ENCODE measurements at regions not wholly inside any gene's neighbourhood (a gene's known extent, or its start where the extent isn't known, plus 50 kb on each side); places are given as distances from the start of the nearest gene placed in this dataset.
"Not testable (repeated sequence)": the region's sequence is repeated elsewhere in the genome, so short reads cannot be mapped to it uniquely, and the experiment has no call there.

DNA sequence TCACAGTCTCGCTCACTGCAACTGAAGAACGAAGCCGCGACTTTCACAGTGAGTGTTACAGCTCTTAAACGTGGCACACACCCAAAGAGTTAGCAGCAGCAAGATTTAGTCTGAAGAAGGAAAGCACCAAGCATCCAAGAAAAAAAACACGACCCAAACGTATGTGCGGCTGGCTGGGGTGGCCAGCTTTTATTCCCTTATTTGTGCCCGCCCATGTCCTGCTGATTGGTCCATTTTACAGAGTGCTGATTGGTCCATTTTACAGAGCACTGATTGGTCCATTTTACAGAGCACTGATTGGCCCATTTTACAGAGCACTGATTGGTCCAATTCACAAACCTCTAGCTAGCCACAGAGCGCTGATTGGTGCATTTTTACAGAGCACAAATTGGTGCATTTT is 323.0 kb upstream of the ATP10A start:
- not testable (repeated sequence) for DNase-seq (ENCODE audit: low read depth in 2 of 2)

DNA sequence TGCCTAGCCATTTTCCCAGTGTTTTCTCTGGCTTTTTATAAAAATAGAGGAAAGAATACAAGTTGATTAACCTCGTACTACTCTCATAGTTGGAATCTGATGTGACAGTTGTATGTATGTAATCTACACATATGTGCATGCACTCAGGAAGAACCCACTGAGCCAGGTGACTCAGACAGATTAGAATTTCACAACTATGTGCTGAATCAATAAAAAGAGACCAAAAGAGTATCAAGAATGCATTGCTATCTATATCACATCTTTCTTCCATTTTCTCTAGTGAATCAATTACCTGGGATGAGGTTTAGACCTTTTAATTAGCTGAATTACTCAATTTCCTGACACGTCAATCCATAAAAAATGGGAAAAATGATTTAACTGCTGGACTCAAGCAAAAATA is 319.3 kb upstream of the ATP10A start:
- no peak for DNase-seq (ENCODE audit: low read depth in 2 of 2)

DNA sequence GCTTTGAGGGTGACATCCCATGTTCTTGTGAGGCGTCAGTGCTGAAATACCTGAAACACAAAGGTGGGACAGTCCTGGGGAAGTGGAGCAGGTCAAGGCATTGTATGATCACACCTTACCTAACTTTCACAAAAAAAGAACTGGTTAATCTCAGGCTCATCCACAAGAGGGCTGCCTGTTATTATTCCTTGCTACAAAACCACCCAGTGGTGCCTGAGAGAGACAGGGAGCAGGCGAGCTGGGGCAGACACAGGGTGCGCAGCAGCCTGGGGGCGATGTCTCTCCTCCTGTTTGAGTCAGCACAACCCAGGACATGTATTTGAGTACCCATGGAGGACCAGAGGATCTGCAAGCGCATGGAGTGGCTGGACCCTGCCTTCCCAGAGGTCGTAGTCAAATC is 316.8 kb upstream of the ATP10A start:
- no peak for DNase-seq (ENCODE audit: low read depth in 2 of 2)

DNA sequence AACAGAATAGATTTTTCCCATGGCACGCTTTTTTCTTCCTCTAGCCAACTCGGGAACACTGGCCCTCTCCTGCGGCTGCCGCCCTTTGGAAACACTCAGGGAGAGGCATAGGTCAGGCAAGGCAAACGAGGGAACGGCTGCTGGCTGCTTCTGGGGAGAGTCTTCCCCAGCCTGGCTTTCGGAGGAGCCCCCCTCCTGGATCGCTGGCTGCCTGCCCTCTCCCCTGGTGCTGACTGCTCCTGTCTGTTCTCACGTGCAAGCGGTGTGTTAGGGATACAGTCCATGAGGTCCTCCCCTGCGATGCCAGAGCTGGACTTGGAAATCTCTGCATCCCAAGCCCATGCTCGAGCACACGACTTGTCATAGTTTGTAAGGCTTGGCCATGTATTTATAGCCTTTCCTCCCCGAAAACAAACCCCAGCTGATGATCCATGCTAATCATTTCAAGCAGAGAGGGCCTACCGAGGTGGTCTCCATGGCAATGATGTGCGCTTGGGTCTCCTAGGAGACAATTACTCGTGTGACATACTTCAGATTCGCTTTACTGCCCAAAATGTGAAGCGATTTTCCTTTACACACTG is 315.6 kb upstream of the ATP10A start:
- DNase-seq (ENCODE audit: low read depth in 2 of 2), result no peak

DNA sequence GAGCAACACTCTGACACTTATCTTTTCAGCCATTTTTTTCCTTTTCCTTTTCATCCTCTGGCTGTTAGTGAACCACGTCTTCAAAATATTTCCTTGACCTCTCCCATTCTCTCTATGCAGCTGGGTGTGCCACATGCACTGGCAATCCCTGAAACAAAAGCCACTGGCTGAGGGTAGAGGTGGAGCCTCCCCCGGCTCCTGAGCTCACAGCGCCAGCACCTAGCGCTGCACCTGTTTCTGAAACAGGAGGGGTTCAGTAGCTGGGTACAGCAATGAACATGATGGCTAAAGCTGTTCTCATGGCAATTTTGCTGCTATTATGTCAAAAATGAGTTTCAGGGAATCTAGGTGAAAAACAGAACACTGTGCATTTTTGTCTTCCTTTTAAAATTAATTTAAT is 314.7 kb upstream of the ATP10A start:
- DNase-seq (ENCODE audit: low read depth in 2 of 2), result no peak

DNA sequence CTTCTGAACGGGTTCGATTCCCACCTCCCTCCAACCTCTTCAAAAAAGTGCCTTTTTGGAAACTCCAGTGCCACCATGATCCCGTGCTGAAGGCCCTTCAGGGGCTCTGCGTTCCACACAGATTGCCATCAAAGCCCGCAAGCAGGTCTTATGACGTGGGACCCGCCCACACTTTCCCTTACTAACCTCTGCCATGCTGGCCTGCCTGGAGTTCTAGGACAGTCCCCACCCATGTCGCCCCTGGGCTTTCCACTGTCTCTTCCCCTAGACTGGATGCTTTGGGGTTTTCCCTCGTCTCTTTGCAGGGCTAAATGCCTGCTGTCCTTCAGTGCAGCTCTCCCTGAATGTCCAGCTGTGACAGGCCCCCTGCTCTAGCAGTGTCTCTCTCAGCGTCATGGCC is 313.7 kb upstream of the ATP10A start:
- no peak for DNase-seq (ENCODE audit: low read depth in 2 of 2)

DNA sequence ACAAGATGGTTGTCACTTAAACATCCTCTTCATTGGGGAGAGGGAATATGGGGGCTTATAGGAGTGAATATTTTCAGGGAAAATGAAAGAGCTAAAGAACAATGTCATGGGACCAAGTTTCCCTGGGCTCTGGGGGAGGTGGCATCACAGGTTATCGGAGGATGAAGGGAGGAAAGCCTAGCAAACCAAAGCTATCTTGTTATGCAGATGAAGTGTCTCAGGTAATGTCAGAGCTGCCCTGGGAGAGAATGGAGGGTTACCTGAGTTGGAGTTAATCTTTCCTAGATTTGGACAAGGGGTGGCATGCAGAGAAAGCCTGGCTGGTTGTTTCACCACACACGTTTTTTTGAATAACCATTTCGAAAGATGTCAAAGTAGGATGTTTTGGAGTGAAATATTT is 308.1 kb upstream of the ATP10A start:
- DNase-seq (ENCODE audit: low read depth in 2 of 2), result no peak

DNA sequence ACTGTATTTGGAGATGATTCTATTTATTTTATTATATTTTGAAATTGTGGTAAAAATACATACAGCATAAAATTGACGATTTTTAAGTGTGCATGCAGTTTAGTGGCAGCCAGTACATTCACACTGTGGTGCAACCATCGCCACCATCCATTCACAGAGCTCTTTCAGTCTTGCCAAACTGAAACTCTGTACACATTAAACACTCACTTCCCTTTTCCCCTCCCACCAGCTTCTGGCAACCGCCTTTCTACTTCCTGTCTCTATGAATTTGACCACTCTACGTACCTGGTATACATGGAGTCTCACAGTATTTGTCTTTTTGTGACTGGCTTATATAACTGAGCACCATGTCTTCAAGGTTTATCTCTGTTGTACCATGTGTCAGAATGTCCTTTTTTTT is 303.3 kb upstream of the ATP10A start:
- DNase-seq (ENCODE audit: low read depth in 2 of 2), result no peak

DNA sequence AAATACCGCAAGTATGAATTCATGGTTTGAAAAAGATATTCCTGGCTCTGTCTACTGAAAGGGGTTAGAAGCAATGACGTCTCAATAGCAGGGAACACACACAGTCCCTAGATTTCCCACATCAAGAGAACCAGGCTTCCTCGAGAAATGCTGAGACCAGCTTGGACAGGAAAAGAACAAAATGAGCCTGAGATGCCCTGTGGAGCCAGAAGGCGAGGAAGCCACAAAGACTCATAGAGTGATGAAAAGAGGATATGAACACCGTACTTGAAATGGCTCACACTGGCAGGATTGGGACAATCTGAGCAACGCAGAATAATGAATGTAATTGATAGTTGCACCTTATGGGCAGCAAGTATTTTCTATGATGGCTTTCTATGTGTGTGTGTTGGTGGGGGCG is 302.4 kb upstream of the ATP10A start:
- no peak for DNase-seq (ENCODE audit: low read depth in 2 of 2)

DNA sequence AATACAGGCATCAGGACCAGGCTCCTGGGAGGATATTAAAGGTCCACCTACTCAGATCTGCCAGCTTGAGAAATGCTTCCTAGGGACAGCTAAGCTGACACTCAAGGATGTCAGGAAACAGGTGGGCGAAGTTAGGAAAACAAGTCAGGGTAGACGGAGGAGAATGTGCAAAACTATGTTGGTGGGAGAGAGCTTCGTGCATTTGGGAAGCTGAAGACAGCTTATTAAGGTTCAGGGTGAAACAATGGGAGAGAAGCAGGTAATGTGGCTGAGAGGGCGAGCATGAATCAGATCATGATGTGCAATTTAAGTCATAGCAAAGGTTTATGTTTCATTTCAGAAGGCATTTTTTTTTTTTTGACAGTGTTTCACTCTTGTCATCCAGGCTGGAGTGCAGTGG is 297.2 kb upstream of the ATP10A start:
- DNase-seq (ENCODE audit: low read depth in 2 of 2), result no peak

DNA sequence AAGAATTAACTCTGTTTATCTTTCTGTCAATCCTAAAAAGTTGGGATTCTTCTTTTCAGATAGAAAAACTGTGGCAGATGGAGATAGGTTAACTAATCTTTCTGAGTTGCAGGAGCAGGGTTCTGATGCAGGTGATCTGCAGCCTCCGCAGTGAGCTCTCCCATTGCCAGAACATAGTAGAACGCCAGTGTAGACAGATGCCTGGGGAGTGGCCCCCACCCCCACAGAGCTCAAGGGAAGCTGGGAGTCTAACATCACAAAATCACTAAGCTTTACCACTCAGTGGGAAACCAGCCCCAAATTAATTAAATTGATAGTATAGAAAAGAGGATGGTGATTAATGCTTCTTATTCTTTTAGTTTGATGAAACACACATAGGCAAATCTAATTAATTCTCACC is 295.0 kb upstream of the ATP10A start:
- no peak for DNase-seq (ENCODE audit: low read depth in 2 of 2)

DNA sequence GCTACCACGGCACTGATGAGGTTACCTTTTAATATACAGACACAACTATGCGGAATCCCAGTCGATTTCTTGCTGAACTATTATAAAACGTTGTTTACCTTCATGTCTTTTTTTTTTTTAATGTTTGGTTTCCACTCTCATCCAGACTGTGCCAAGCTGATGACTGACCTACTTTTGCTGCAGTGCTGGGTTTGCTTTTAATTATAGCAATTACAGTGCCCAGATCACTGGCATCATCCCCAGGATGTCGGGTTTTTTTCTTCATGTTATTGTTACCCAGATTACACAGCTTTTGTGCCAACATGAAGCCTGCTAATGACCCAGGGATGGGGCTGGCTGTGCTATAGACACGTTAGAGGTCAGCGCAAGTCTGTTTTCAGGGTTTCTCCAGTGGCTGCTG is 294.0 kb upstream of the ATP10A start:
- no peak for DNase-seq (ENCODE audit: low read depth in 2 of 2)

DNA sequence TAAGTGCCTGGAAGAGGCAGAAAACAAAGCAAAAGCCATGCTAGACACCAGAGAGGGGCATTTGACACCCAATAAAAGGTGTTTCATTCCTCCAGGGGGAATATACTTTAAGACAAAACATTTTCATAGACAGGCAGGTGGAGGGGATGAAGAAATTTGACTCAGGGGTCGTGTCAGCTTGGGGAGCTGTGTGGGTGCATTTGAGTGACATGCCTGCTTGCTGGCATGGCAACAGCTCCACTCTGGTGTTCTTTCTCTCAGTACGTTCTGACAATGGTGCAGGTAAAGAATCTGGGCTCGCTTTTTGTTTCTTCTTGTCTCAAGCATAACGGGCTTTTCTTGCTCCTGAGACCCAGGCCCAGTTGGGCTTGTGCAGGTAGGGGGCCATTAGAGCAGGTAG is 292.9 kb upstream of the ATP10A start:
- no peak for DNase-seq (ENCODE audit: low read depth in 2 of 2)

DNA sequence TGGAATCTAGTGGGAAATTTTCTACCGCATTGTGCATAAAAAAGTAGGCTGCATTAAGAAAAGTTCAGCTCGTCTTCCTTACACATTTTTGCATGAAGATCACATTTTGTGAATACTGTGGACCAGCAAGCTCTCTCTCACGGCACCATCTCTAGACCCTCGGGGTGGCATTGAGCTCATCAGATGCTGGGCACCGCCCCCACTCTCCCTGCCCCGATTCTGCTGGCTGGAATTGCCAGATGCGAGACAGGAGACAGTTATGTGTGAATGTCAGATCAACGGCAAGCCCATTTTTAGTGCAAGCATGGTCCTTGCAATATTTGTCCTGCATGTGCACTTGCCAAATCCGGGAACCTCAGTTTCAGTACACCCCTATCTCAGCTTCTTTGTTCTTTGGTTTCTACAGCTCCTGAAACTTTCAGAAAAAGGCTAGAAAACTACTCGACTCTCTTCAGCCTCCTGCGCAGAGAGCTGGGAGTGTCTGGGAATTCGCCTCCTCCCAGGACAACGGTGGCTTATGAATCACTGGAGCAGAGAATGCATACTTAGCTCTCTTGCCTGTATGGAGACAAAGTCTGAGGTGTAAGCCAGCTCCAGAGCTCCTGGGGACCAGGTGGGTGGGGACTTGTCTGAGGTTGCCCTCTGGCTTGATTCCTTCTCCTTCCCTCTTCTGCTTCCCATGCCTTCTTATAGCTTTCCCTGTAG is 285.2 kb upstream of the ATP10A start:
- DNase-seq (ENCODE audit: low read depth in 2 of 2), result no peak

DNA sequence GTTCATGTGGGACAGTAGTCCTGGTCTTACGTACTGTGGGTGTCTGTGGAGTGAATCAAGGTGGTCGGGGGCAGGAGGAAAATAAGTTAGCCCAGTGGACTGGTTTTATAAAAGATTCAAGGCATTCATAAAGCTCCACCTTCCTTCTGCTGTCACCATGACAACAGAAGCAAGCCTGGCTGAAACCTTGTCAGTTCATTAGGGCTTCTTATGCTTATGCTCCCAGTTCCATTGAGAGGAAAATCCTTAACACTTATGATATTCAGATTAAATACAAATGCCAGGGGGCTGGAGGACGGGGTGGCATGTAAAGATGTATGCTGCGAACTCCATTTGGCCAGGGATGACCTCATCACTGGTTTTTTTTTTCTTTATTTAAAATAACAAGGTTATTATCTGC is 283.1 kb upstream of the ATP10A start:
- DNase-seq (ENCODE audit: low read depth in 2 of 2), result no peak

DNA sequence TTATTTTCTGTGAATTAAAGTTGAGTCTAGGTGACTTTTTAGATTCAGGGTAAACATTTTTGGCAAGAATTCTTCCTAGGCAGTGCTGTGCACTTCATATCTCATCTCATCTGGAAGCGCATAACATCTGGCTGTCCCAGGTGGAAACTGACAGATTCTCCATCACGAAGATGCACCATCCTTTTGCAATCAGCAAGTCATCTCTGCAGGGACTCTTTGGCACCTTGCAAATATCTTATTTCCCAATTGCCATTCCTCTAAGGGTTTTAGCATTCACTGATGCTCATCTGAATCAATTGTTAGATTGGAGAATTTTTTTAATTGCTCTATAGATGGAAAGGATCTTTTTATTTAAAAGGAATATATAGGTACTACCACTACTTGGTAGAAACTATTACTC is 282.7 kb upstream of the ATP10A start:
- no peak for DNase-seq (ENCODE audit: low read depth in 2 of 2)

DNA sequence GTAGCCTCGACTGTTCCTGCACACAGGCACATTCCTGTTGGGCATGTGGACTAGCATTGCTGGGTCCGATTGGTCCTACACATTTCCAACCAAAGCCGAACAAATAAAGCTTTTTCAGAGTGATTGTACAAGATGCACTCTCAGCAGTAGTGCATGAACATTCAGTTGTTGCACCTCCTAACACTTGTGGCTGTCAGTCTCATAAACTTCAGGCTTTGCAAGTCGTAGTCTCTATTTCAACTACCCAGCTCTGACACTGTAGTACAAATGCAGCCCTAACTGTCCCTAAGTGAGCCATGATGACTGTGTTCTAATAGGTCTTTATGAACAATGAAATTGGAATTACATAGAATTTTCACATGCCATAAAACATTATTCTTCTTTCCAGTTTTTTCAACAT is 281.7 kb upstream of the ATP10A start:
- no peak for DNase-seq (ENCODE audit: low read depth in 2 of 2)

DNA sequence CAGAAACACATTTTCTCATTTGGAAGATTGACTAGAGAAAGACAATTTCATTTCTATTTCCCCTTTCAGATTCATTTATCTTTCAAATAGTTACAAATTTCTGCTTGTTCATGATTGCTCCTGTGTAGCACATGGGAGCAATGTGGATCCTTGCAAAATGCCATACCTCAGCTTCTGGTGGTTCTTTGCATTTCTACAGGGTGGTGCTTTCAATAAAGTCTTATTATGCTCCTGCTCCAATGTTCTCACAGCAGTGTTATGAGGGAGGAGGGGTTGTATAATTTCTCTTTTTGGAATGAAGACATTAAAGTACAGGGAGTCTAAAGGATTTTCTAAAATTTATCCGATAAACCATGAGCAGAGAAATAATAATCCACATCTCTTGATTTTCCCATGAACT is 280.1 kb upstream of the ATP10A start:
- DNase-seq (ENCODE audit: low read depth in 2 of 2), result no peak

DNA sequence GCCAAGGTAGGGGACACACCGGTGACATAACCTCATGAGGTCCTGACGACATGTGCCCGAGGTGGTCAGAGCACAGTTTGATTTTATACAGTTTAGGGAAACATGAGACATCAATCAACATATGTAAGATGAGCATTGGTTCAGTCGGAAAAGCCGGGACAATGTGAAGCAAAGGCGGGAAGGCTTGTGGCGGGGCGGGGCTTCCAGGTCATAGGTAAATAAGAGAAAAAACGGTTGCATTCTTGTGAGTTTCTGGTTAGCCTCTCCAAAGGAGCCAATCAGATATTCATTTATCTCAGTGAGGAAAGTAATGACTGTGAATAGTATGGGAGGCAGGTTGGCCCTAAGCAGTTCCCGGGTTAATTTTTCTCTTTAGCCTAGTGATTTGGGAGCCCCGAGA is 271.7 kb upstream of the ATP10A start:
- no peak for DNase-seq (ENCODE audit: low read depth in 2 of 2)

DNA sequence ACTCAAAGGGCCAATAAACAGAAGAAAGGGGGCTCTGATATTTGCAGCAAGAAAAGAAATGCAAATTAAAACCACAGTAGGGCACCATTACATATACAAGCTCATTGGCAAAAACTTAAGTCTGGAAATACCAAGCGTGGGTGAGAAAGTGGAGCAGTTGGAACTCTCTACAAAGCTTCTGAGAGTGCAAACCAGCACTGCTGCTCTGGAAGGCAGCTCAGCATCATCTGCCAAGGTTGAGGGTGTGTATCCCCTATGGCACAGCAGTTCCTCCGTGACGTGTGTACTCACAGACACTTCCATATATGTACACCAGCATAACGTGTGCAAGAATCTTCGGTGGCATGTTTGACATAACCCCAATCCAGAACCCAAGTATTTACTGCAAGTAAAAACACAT is 271.0 kb upstream of the ATP10A start:
- DNase-seq (ENCODE audit: low read depth in 2 of 2), result no peak

DNA sequence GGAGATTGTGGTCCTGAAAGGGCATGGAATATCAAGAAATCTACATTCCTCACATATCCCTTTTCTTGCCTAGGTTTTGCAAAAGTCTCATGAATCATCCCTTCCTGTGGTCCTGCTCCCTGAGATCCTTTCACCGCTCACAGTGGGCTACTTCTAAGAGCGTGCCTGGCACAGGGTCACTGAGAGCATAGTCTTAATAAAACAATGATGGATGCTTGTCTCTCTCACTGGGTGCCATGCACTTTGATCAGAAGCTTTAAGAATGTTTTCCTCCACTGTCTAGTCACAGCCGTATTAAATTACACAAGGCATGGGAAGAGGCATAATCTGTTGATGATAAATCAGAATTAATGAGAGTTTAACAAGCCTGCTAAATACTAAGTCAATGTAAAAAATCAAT is 269.7 kb upstream of the ATP10A start:
- DNase-seq (ENCODE audit: low read depth in 2 of 2), result no peak

DNA sequence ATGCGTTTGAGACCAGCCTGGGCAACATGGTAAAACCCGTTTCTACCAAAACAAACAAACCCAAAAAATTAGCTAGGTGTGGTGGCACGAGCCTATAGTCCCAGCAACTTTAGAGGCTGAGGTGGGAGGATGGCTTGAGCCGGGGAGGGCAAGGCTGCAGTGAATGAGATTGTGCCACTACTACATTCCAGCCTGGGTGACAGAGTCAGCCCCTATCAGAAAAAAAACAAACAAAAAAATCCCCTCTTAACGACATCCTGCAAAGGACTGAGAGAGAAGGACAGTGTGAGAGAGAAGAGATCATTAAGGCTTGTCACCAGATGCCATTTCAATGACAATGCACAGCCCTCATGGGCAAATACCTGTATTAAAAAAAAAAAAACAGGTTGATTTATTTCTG is 266.7 kb upstream of the ATP10A start:
- no peak for DNase-seq (ENCODE audit: low read depth in 2 of 2)

DNA sequence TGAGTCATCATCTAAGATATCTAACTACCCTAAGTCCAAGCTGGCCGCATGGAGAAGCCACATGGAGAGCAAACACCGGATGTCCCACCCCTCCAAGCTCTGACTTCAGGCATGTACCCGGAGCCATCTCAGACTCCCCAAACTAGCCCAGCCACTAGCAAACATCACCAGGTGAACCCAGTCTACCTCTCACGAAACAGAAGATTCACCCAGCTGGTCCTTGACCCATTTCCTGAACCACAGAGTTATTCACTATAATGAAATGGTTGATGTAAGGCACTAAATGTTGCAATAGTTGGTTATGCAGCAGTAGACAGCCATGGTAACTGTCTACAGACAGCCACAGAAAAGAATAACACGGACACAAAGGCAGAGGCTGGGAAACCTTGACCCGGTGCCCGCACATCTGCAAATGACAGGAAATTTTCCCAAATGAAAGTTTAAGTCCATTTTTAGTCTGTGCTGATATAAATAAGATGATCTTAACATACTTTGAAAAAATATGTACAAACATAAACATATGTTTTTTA is 265.5 kb upstream of the ATP10A start:
- no peak for DNase-seq (ENCODE audit: low read depth in 2 of 2)

DNA sequence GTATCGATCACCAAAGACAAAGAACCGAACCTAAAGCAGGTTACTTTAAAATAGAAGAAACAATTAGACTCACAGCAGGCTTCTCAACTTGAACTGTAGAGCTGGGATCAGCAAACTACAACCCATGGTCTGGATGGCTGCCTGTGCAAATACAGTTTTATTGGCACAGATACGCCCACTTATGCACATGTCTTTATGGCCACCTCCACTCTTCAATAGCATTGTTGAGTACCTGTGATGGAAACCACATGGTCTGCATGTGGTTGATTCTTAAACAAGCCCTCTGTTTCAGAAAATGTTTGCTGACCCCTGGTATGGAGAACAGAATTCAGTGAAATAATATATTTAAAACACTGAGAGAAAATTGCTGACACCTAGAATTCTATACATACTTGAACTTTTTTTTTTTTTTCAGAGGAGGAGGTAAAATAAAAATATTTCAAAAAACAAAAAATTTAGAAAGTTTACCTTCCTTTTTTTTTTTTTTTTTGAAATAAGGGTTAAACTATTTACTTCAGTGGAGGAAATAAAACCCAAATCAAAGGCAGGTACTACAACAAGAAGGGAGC is 263.8 kb upstream of the ATP10A start:
- no peak for DNase-seq (ENCODE audit: low read depth in 2 of 2)

Measured in stimulated activated CD8-positive, alpha-beta memory T cell treated with anti-CD3 and anti-CD28 coated beads, Interleukin-15, amount 100 ng/mL, for 4 hours (primary cell).